Muscle of back (tissue), 3 donors: ENCODE measurements at regions not wholly inside any gene's neighbourhood (a gene's known extent, or its start where the extent isn't known, plus 50 kb on each side); places are given as distances from the start of the nearest gene placed in this dataset.
"Not testable (repeated sequence)": the region's sequence is repeated elsewhere in the genome, so short reads cannot be mapped to it uniquely, and the experiment has no call there.

Experiments
- DNase-seq, 3 donors: peaks; one replicate each; pipeline versions ENCODE4 v3.0.0 to v3.0.0-alpha.2; 2013

DNA sequence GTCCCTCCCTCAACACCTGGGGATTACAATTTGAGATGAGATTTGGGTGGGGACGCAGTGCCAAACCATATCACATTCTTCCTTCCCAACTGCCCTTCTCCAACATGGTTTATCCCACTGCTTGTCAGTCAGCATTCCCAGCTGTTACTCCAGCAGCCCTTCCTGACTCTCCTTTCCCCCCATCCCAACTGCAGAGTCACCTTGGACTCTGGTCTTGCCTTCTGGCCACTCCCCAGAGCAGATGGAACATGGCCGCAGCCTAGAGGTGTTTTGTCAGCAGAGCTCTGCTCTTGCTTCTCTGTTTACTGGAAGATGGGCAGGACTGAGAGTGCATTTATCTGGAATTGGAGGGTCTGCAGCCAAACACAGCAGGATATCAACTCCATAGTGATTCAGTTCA lies 51.2 kb upstream of the MEX3C start:
- no peak for DNase-seq

DNA sequence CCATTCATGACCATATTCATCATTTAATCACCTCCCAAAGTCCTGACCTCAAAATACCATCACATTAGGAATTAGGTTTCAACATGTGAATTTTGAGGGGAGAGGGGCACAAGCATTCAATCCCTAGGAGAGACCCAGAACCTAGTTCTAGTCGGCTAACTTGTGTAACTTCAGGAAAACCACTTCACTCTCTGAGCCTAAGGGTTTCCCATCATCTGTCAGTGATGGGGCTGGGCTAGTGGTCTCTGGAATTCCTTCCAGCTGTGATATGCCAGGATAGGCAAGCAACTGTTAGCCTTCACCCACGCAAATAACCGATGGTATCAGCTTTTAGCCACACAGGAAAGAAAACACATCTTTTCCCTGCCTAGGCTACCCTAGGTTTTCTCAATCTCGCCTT lies 52.5 kb upstream of the MEX3C start:
- DNase-seq, result no peak

DNA sequence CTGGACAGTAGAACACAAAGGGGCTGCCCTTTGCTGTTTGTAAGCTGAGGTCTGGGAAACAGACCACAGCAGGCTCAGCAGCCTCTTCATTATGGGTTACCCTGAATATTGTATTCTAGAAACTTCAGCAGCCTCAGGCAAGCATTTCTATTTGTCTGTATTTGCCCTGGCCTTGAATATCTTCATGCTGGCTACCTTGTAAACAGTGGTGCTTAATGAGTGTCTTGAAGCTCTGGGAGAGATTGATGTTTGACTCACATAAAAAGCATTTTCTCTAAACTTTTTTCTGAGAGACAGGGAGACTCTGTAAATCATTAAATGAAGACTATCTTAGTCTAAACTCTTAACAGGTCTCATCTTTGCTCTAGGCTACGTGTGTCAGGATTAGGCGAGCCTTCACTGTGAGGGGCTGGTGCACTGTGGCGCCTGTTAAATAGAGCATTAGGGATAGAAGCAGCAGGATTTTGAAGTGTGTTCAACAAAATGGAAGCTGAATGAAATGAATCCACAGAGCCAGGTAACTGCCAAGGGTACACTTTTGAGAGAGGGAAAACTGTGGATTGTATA lies 53.1 kb upstream of the MEX3C start:
- DNase-seq, result no peak

DNA sequence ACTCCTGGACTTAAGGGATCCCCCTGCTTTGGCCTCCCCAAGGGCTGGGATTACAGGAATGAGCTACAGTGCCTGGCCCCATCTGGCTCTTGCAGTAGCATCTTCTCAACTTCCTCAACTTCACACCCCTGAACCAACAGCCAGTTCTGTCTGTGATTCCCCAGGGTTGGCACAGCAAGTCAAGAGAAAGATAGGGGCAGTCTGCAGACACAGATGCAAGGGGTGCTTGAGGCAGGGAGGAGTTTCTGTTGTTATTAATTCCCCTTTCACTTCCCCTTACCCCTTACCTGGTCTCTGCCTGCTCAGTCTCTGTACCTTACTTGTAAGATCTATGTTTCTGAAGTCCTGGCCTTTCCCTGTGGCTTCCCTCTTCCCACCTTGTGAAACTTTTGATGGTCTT lies 54.1 kb upstream of the MEX3C start:
- no peak for DNase-seq

DNA sequence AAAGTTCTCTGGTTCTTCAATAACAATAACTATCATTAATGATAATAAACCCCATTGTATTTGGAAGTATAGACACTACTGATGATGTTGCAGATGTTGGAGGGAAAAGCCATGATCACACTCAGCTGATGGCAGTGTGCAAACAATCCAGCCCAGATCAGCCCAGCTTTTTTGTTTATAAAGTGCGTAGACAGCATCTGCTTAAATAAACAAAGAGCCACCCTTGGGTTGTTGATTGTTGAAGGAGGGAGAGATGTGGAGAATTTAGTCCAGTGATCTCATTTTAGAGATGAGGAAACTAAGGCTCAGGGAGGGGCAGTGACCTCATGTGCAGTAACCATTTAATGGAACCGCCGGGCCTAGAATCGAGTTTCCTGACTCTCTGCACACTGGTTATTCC lies 56.0 kb upstream of the MEX3C start:
- no peak for DNase-seq

DNA sequence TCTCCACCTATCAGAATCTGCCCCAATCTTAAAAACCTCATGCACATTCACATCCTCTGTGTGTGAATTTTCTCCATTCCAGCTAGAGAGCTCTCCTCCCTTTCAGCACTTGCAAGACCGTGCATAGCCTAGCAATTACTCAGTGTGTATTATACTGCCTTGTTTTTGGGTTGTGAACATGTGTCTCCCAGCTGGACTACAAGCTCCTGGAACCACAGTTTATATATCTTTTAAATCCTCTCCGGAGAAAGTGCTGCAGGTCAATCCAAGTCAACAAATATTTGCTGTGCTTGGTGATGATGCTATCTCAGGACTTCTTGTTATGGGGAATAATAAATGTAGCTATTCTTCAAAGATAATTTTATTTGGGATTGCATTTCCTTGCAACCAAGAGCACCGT lies 58.2 kb upstream of the MEX3C start:
- DNase-seq, result peak in 1 of 3 donors; percentile 13

DNA sequence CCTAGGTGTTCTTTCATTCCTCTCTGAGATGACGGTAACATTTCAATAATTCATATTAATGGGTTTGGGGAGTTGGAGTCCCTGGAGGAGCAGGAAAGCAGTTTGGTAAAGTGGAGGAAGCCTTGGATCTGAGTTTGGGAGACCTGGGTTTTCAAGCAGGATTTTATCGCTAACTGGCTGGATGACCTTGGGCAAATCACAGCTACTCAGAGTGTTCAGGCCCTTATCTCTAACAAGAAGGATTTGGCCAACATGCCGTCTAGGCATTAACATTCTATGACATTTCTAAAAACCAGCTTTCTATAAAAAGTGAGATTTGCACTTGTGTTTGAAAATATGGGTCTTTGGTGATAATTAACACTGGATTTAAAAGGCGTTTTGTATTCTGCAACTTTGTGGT lies 59.7 kb upstream of the MEX3C start:
- DNase-seq, result no peak

DNA sequence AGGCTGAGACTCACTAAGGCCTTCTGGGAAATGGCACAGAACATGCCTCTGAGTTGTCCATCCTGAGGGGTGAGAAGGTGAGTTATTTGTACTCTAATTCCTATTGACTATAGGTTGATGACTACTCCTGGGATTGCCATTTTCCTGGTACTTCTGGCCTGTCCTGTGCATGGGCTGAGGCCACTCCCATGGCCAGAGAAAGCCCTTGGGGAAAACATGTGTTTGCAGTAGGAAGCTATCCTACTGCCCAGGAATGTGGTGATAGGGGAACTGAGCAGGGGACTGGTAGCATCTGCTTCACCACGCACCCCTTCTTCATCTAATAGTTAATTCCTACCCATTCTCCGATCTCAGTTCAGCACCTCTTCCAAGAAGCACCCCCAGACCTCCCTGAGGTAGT lies 62.6 kb upstream of the MEX3C start:
- DNase-seq, result no peak

DNA sequence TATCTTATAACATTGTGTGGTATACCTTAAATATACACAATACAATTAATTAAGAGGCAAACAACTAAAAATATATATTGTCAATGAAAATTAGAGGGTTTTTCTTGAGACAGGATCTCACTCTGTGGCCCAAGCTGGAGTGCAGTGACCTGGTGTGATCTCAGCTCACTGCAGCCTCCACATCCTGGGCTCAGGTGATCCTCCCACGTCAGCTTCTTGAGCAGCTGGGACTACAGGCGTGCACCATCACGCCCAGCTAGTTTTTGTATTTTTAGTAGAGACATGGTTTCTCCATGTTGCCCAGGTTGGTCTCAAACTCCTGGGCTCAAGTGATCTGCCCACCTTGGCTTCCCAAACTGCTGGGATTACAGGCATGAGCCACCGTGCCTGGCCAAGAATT lies 68.6 kb upstream of the MEX3C start:
- DNase-seq, result not testable (repeated sequence)

DNA sequence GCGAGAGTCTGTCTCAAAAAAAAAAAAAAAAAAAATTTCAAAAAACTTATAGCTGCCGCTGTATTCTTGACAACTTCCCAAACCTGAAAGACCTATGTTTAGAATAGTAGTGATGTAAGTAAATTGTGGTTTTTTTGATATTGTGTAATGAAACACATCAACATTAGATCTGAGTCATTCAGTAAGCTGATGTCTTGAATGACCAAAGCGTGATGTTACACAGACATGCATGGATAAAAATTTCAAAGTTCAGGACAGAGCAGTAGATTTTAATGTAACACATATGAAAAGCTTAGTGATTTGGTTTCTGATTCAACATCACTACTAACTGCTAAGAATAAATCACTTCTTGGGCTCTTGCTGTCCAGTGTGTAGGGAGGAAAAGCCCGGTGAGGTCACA lies 69.3 kb upstream of the MEX3C start:
- DNase-seq, result no peak

DNA sequence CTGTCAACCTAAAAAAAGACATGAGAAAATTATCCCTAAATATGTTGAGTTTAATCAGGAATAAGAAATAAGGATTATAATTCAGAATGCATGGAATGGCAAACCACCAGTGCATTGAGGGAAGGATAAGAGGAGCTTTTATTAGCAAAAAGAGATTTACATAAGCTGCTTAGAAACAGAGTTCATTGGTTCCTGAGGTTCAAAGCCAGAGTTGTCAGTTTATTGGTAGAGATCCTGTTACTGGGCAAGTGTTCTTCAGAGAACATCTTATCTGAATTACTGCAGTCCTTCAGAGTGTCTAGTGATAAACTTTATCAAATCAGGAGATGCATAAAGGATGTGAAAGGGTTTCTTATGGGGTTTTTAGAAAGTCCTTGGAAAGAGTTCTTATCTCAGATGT lies 76.0 kb upstream of the MEX3C start:
- no peak for DNase-seq

DNA sequence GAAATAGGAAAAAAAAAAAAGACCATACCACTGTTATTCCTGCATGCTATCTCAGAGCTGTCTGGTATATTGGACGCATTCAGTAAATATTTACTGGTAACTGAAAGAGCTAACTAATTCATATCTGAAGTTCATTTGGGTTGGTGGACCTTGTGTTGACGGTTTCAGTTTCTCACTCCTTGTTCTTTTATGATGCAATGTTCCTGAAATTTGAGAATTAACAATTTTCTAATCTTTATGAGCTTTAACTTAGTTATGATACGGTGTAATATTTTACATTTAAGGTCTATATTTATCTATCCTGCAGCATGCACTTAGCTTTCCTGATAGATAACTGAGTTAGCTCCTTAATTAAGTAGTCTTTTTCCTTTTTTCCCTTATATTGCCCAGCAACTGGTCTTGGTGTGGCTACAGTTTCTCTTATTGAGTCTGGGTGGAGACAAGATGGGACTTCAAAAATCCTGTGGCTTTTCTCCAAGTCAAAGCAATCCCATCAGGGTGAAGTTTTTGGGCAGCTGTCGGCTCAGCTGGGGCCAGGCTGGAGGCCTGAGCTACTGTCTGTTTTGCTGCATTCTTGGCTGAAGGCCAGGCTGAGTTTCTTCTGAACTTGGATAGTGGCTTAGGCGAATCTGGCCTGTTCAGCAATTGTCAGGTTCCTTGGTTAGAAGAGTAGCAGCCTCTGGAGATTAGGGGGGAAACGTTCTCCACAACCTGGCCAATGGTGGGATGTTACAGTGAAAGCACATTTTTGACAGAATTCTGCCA lies 78.4 kb upstream of the MEX3C start:
- peak; percentile 71 to 80 (median 76) for DNase-seq

DNA sequence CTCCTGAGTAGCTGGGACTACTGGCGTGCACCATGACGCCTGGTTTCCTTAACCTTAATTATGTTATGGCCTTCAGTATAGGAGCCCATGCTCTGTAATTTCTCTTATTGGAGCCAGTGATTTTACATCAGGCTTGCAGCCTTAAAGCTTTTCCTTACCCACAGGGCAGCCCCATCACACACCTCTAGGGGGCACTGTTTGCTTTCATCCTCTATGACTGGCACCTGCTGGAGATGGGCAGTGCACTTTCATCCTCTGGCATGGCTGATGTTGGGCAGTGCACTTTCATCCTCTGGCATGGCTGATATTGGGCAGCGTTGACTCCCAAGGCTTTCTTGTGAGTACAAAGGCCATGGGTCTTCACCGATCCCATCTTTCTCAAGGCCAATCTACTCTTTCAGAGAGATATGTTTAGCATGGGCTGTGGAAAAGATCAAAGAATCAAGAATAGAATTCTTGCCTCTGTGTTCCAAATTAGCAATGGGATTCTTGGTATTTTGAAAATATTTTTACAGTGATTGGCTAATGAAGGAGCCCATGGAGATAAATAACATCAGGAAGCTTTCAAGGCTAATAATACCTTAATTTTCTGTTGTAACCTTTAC lies 80.7 kb upstream of the MEX3C start:
- DNase-seq, result peak in 2 of 3 donors; percentile 2 to 6

DNA sequence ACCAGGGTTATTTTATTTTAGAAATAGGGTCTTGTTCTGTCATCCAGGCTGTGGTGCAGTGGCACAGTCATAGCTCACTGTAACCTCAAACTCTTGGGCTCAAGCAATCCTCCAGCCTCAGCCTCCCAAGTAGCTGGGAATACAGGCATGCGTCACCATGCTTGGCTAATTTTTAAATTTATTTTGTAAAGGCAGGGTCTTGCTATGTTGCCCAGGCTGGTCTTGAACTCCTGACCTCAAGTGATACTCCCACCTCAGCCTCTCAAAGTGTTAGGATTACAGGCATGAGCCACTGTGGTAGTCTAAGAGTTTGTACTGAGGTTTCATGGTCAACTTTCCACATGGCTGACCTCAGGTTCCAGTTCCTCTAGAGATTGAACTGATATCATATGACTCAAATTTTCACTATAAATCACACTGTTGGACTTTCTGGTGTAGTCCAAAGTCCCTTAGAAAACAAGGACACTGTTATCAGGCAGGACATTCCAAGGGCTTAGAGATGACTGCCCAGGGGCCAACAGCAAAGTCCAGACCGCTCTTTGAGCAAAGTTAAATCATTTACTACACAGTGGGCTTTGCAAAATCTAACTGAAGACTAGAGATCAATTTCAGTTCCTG lies 82.0 kb upstream of the MEX3C start:
- no peak for DNase-seq

DNA sequence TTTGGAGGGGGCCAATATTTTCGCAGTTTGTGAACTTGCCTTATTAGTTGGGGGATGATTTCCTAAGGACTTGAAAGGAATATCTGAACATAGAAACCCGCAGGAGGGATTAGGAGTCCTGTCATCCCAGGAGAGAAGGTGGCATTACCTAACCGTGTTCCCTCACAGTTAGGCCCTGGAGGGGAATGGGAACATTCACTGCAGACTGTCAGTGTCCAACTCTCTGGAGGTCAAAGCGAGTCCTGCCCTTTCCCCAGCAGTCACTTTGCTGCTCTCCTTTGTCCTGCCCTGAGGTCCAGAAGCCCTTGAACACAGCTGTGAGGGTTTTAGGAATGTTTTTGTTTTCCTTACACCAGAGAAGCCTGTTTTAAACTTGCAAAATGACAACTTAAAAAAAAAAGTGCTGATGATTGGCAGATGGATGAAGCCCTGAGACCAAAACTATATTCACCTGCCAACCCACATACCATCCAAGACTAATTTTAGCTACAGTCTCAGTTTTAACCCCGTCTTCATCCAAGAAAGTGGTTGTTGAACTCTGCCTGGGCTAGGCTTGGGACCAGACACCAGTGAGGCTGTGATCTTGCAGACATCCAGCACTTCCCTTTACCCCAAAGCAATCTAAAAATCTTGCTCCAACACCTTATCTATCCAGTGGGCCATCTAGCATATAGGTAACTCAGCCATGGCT lies 90.5 kb upstream of the MEX3C start:
- no peak for DNase-seq

DNA sequence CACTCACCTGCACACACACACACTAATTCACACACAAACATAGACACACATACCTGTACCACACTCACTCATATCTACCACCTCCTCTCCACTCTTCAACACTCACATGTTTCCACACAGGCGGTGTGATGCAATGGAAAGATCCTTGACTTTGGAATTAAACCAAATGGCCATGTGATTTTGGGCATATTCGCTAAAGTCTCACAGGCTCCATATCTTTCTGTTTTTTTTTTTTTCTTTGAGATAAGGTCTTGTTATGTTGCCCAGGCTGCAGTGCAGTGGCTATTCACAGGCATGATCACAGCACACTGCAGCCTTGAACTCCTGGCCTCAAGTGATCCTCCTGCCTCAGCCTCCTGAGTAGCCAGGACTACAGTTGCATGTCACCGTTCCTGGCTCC lies 91.1 kb upstream of the MEX3C start:
- DNase-seq, result no peak

DNA sequence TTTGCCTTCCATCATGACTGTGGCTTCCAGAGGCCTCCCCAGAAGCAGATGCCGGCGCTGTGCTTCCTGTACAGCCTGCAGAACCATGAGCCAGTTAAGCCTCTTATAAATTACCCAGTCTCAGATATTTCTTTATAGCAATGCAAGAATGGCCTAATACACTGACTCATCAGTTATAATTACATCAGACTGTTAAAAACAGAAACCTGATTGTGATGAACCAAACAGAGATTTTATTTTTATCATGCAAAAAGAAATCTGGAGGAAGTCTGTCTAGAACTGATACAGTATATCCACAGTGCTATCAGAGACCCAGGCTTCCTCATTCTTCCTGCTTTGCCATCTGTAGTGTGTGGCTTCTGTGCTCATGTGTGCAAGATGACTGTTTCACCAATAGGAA lies 93.4 kb upstream of the MEX3C start:
- no peak for DNase-seq

DNA sequence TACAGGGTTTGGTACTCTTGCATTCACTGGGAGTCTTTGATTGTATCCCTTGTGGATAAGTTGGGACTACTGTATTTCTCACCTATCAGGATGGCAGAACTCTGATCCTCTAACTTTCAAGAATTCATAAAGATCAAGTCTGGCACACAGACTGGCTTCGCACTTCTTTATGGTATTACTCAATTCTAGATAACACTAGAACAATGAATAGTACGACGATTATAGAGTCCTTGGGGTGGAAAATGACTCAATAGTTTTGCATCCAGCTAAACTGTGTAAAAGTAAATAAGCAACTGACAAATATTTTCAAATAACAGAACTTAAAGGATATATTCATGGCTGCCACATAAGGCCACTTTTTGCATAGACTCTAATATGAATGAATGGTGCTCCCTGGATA lies 103.4 kb upstream of the MEX3C start:
- DNase-seq, result no peak

DNA sequence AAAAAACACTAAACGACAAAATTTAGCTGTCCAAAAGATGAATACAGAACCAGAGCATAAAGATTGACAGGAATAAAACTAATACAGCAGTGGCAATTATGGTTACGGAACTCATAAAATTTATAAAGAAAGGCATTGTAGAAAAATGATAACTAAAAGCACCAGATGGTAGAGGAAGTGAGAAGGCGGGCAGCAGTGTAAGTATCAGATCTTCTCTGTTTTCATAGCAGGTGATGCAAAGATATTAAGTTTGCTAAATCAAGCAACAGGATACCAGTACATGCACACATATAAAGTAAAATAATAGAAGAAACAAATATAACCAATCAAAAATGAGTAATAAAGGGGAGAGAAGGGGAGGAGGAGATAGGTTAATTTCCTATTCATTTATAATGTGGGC lies 103.9 kb upstream of the MEX3C start:
- DNase-seq, result no peak

DNA sequence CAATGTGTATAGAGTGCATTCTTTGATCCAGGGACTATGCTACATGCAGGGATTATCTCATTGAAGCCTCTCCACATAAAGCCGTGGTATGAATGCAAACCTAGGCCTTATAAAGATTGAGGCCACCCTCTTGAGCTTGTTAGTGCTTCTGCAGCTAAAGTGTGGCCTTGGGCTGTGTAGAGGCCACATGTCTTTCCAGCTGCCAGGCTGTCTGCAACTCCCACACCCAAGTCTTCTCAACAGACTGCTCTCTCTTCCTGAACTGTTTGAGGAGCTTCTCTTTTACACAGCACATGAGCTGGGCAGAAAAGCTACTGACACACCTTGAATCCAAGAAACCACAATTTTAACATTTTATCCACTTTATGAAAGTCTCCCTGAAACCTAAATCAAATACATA lies 119.2 kb upstream of the MEX3C start:
- no peak for DNase-seq

DNA sequence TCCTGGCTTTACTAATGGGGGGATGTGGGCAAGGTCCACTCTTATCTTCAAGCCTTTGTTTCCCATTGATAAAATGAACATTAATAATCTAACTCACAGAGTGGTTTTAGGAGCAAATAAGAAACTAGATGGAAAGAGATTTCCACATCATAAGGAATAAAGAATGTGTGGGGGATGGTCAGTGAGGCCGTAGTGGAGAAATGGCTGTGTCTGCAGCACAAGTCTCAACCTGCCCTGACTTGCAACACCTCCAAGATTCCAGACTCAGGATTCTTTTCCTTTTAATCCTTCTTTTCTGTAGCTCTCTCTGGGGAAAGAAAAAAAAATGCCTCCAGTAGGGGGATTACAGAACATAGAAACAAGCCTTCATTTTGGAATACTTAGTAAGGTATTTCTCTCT lies 124.2 kb upstream of the MEX3C start:
- no peak for DNase-seq

DNA sequence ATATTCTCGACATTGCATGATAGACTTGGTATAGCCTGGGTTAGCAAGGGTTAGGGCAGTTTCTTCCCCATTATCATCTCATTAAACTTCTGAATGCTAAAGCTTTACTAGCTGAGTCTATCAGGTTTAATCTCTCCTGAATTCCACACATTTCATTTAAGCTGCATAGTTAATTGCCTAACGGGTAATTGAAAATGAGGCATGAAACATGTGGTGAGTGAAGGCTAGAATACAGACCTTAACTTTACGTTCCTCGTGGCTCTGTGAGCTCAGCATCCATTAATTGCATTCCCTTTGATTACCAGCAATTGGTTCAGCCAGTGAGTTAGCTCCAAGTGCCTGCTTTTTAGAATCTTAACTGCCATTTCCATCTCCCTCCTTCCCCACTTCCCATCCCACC lies 126.5 kb upstream of the MEX3C start:
- DNase-seq, result no peak

DNA sequence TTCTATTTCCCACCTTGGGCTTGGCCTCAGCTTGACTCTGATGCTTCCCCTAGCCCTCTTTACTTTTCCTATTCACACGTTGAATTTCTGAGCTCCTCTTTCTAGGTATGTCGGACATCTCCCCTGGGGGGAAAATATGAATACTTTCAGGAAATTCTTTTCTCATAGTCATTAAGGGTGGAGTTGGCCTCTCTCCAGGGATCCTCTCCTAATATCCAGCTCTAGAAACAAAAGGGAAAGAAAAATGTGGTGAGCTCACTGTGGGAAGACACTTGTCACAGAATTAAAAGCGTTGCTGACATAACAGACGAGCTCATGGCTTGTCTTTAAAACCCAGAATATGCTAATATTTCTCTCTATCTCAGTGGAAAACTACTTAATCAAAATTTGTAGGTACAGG lies 132.7 kb upstream of the MEX3C start:
- peak; percentile 7 to 23 (median 12) for DNase-seq
